DOHH2 (cell line): ENCODE measurements at regions not wholly inside any gene's neighbourhood (a gene's known extent, or its start where the extent isn't known, plus 50 kb on each side); places are given as distances from the start of the nearest gene placed in this dataset.

ENCODE experiments used
- H3F3A ChIP-seq: fragments of 200-600 bp; sonication (generic), shearing (Covaris generic); 2 replicates; pipeline ENCODE4 v1.6.0; 2016; ENCODE audit warnings: antibody characterized with exemption, mild to moderate bottlenecking; ENCODE audit not compliant: control insufficient read depth, insufficient read depth
- H3K27ac ChIP-seq: fragments of 200-600 bp; sonication (generic); 2 replicates; pipeline ENCODE4 v1.5.1; 2014; ENCODE audit warnings: low read depth, mild to moderate bottlenecking, low read length, moderate library complexity
- H3K27me3 ChIP-seq: fragments of 200-600 bp; sonication (generic); 2 replicates; pipeline ENCODE4 v1.6.1; 2014; ENCODE audit warnings: mild to moderate bottlenecking, low read length, mixed read lengths; ENCODE audit not compliant: control insufficient read depth
- H3K36me3 ChIP-seq: fragments of 200-600 bp; sonication (generic); 2 replicates; pipeline ENCODE4 v1.6.1; 2014; ENCODE audit warnings: mild to moderate bottlenecking, low read length, moderate library complexity, mixed read lengths; ENCODE audit not compliant: control insufficient read depth
- H3K4me1 ChIP-seq: fragments of 200-600 bp; sonication (generic); 2 replicates; pipeline ENCODE4 v1.6.1; 2014; ENCODE audit warnings: mild to moderate bottlenecking, low read length, mixed read lengths; ENCODE audit not compliant: control insufficient read depth
- H3K4me2 ChIP-seq: fragments of 200-600 bp; sonication (generic); 2 replicates; pipeline ENCODE4 v1.6.0; 2014; ENCODE audit warnings: mild to moderate bottlenecking, low read length, moderate library complexity
- H3K4me3 ChIP-seq: fragments of 200-600 bp; sonication (generic); 2 replicates; pipeline ENCODE4 v1.5.1; 2014; ENCODE audit warnings: mild to moderate bottlenecking, low read length, mixed read lengths
- H3K79me2 ChIP-seq: fragments of 200-600 bp; sonication (generic); 2 replicates; pipeline ENCODE4 v1.6.1; 2014; ENCODE audit warnings: mild to moderate bottlenecking, low read length, mixed read lengths; ENCODE audit not compliant: control insufficient read depth
- H3K9me2 ChIP-seq: fragments of 200-600 bp; sonication (generic); replicated peaks from 2 replicates; pipeline ENCODE4 v1.6.1; 2014; ENCODE audit warnings: mild to moderate bottlenecking, low read length, mixed read lengths; ENCODE audit not compliant: control insufficient read depth
- H3K9me3 ChIP-seq: fragments of 200-600 bp; sonication (generic); 2 replicates; pipeline ENCODE4 v1.6.1; 2014; ENCODE audit warnings: antibody characterized with exemption, low read length, mixed read lengths; ENCODE audit not compliant: control insufficient read depth, insufficient read depth
- H4K20me1 ChIP-seq: fragments of 200-600 bp; sonication (generic); 2 replicates; pipeline ENCODE4 v1.6.0; 2014; ENCODE audit warnings: low read depth, mild to moderate bottlenecking, antibody characterized with exemption, low read length, moderate library complexity; ENCODE audit not compliant: control insufficient read depth, insufficient read depth
- CTCF ChIP-seq: fragments of 200-600 bp; sonication (generic); IDR thresholded peaks from one replicate; pipeline ENCODE4 v1.5.1; 2014; ENCODE audit warnings: antibody characterized with exemption, mild to moderate bottlenecking, low read depth, low read length; ENCODE audit not compliant: poor library complexity, severe bottlenecking
- EZH2phosphoT487 ChIP-seq: fragments of 200-600 bp; sonication (generic); IDR thresholded peaks from 2 replicates; pipeline ENCODE4 v1.6.1; 2017; ENCODE audit warnings: borderline replicate concordance, mild to moderate bottlenecking, antibody characterized with exemption, low read length, moderate library complexity, mixed read lengths

GRCh38 chr4:30879855-30880598 lies 159.9 kb downstream of the PCDH7 start:
- Histone ChIP-seq H3K4me2 (no peak overlapping the region), H3K9me2 (no peaks in the 10 kb centered on the region), H3K79me2 (no peaks in the 10 kb centered on the region), H3K36me3 (no peaks in the 10 kb centered on the region), H4K20me1 (no peaks in the 10 kb centered on the region), H3K27ac (no peak overlapping the region), H3K4me3 (no peak overlapping the region), H3K4me1 (peaks cover 3% of the 10 kb centered on the region; the same call in 1 of the 2 replicates), H3F3A (no peaks in the 10 kb centered on the region), H3K27me3 (no peaks in the 10 kb centered on the region), H3K9me3 (no peaks in the 10 kb centered on the region)
- no peak for TF ChIP-seq EZH2phosphoT487

GRCh38 chr4:30881985-30882384 lies 161.8 kb downstream of the PCDH7 start:
- TF ChIP-seq EZH2phosphoT487 (no peak), CTCF (no peak)
- Histone ChIP-seq H3K9me2 (no peaks in the 10 kb centered on the region), H3K4me2 (no peak overlapping the region), H3K79me2 (no peaks in the 10 kb centered on the region), H3K4me3 (no peak overlapping the region), H3K4me1 (peaks cover 3% of the 10 kb centered on the region; the same call in 1 of the 2 replicates), H3K9me3 (no peaks in the 10 kb centered on the region), H3F3A (no peaks in the 10 kb centered on the region), H4K20me1 (no peaks in the 10 kb centered on the region), H3K27me3 (no peaks in the 10 kb centered on the region), H3K36me3 (no peaks in the 10 kb centered on the region), H3K27ac (no peak overlapping the region)

- H3F3A ChIP-seq, result no peaks in the 10 kb centered on the region
- H3K9me3 ChIP-seq, result no peaks in the 10 kb centered on the region
- peaks cover 3% of the 10 kb centered on the region; the same call in 1 of the 2 replicates for H3K4me1 ChIP-seq
- no peak overlapping the region for H3K4me2 ChIP-seq
- no peak overlapping the region for H3K27ac ChIP-seq
- TF ChIP-seq EZH2phosphoT487 (no peak), CTCF (no peak)
- no peak overlapping the region for H3K4me3 ChIP-seq
- H3K36me3 ChIP-seq, result no peaks in the 10 kb centered on the region
- no peaks in the 10 kb centered on the region for H4K20me1 ChIP-seq
- no peaks in the 10 kb centered on the region for H3K9me2 ChIP-seq
- no peaks in the 10 kb centered on the region for H3K79me2 ChIP-seq
- no peaks in the 10 kb centered on the region for H3K27me3 ChIP-seq
These were observed 162.3 kb downstream of the PCDH7 start for GRCh38 chr4:30882443-30882842.

- H3K9me3 ChIP-seq, result no peaks in the 10 kb centered on the region
- H3K79me2 ChIP-seq, result no peaks in the 10 kb centered on the region
- no peak overlapping the region for H3K4me3 ChIP-seq
- no peaks in the 10 kb centered on the region for H3K27me3 ChIP-seq
- H4K20me1 ChIP-seq, result no peaks in the 10 kb centered on the region
- no peak overlapping the region for H3K4me2 ChIP-seq
- H3K27ac ChIP-seq, result no peak overlapping the region
- no peaks in the 10 kb centered on the region for H3F3A ChIP-seq
- H3K36me3 ChIP-seq, result no peaks in the 10 kb centered on the region
- H3K9me2 ChIP-seq, result no peaks in the 10 kb centered on the region
- peaks cover 3% of the 10 kb centered on the region; the same call in 1 of the 2 replicates for H3K4me1 ChIP-seq
- no peak for TF ChIP-seq EZH2phosphoT487
- TF ChIP-seq CTCF, result no peak
These were observed 163.0 kb downstream of the PCDH7 start for GRCh38 chr4:30882995-30883675.
